AG04450 (cell line): ENCODE measurements at regions not wholly inside any gene's neighbourhood (a gene's known extent, or its start where the extent isn't known, plus 50 kb on each side); places are given as distances from the start of the nearest gene placed in this dataset.
A peak's percentile ranks its signal among the peaks of the same experiment; 100 is the strongest.

Source experiments
- CTCF ChIA-PET: fragments of 300-600, 350-600 bp; formaldehyde crosslinking; extraction: SDS; loops from one replicate; lab custom pipeline; 2022; ENCODE audit warnings: antibody characterized with exemption, inconsistent platforms; lab: Charles Lee
- POLR2A ChIA-PET: fragments of 350-600 bp; formaldehyde crosslinking; extraction: SDS; loops from one replicate; lab custom pipeline; 2021; ENCODE audit warnings: antibody characterized with exemption, inconsistent platforms; lab: Yijun Ruan, JAX
- DNase-seq: peaks from one replicate; pipeline ENCODE4 v3.0.0-alpha.2; 2011; ENCODE audit warnings: low read depth, low spot score
- H3K27ac ChIP-seq: one replicate; pipeline ENCODE4 v1.5.1; 2012; ENCODE audit warnings: low read depth, low read length, control low read depth
- H3K27me3 ChIP-seq: one replicate; pipeline ENCODE4 v1.6.0; 2012; ENCODE audit warnings: low read length; ENCODE audit not compliant: control insufficient read depth, insufficient read depth
- H3K4me3 ChIP-seq: 2 replicates; pipeline ENCODE4 v1.5.1; 2011; ENCODE audit warnings: mild to moderate bottlenecking, low read depth, low read length, control low read depth
- H3K9me3 ChIP-seq: 2 replicates; pipeline ENCODE4 v1.5.1; 2012; ENCODE audit warnings: low read length; ENCODE audit not compliant: control insufficient read depth, insufficient read depth
- CTCF ChIP-seq: IDR thresholded peaks from 2 replicates; pipeline ENCODE4 v1.5.1; 2011; ENCODE audit warnings: low read depth, low read length, control low read depth, inconsistent platforms

GRCh38 chr2:24423095-24423494, 62.8 kb upstream of the ITSN2 start:
- no peak overlapping the region for H3K27ac ChIP-seq
- peaks cover 5% of the 10 kb centered on the region for H3K27me3 ChIP-seq
- ChIA-PET POLR2A (no interaction called here), CTCF (interaction anchor here (0.5 to 4.1 kb wide), 6 partner anchors 10 to 404 kb away, joined by 3 to 39 read pairs (median 4); partner anchors contain the start of genes CENPO and PTRHD1)
- H3K4me3 ChIP-seq: no peak overlapping the region
- DNase-seq: no peak
- TF ChIP-seq CTCF: no peak
- H3K9me3 ChIP-seq: no peaks in the 10 kb centered on the region

- H3K27ac ChIP-seq: no peak overlapping the region
- H3K4me3 ChIP-seq: no peak overlapping the region
- H3K9me3 ChIP-seq: no peaks in the 10 kb centered on the region
- ChIA-PET POLR2A (no interaction called here), CTCF (interaction anchor here (0.5 to 4.1 kb wide), 9 partner anchors 10 to 598 kb away, joined by 3 to 39 read pairs (median 3); no protein-coding TSS in a partner anchor)
- no peak for DNase-seq
- peak; percentile 49 for TF ChIP-seq CTCF
- H3K27me3 ChIP-seq: peaks cover 5% of the 10 kb centered on the region
These were observed 61.3 kb upstream of the ITSN2 start for GRCh38 chr2:24421668-24422067.

- no peak overlapping the region for H3K27ac ChIP-seq
- no peak for DNase-seq
- H3K27me3 ChIP-seq: peaks cover 5% of the 10 kb centered on the region
- ChIA-PET CTCF (interaction anchor here (1.0 to 1.2 kb wide), 2 partner anchors 11 to 407 kb away, joined by 3 to 5 read pairs; no protein-coding TSS in a partner anchor), POLR2A (no interaction called here)
- no peaks in the 10 kb centered on the region for H3K9me3 ChIP-seq
- TF ChIP-seq CTCF: no peak
- no peak overlapping the region for H3K4me3 ChIP-seq
These were observed 60.0 kb upstream of the ITSN2 start for GRCh38 chr2:24420373-24420772.

GRCh38 chr2:24418166-24418841, 58.0 kb upstream of the ITSN2 start:
- ChIA-PET CTCF (interaction anchor here (1.3 to 1.4 kb wide), 2 partner anchors 8 to 409 kb away, joined by 3 to 5 read pairs; no protein-coding TSS in a partner anchor), POLR2A (no interaction called here)
- DNase-seq: no peak
- Histone ChIP-seq H3K27ac (no peak overlapping the region), H3K4me3 (no peak overlapping the region), H3K9me3 (no peaks in the 10 kb centered on the region), H3K27me3 (peaks cover 5% of the 10 kb centered on the region)
- no peak for TF ChIP-seq CTCF

- no peak overlapping the region for H3K4me3 ChIP-seq
- H3K27me3 ChIP-seq: peaks cover 4% of the 10 kb centered on the region
- POLR2A ChIA-PET: no interaction called here
- DNase-seq: no peak
- H3K9me3 ChIP-seq: no peaks in the 10 kb centered on the region
- TF ChIP-seq CTCF: no peak
- no peak overlapping the region for H3K27ac ChIP-seq
- CTCF ChIA-PET: interaction anchor here (1.0 to 1.4 kb wide), 3 partner anchors 9 to 415 kb away, joined by 3 read pairs; no protein-coding TSS in a partner anchor
These were observed 52.5 kb upstream of the ITSN2 start for GRCh38 chr2:24412812-24413211.
